Activated naive CD8-positive, alpha-beta T cell treated with anti-CD3 and anti-CD28 coated beads, Interleukin-2, amount 50 U/mL, for 24 hours (primary cell): ENCODE measurements at regions not wholly inside any gene's neighbourhood (a gene's known extent, or its start where the extent isn't known, plus 50 kb on each side); places are given as distances from the start of the nearest gene placed in this dataset.

Source experiments
- ATAC-seq: fragments of 150-1000 bp; cut with Tn5 transposase; one replicate; pipeline ENCODE4 v1.10.0; 2021
- DNase-seq: peaks from one replicate; pipeline ENCODE4 v3.0.0; 2021
- H3K27ac Mint-ChIP-seq: one replicate; pipeline ENCODE4 v1.8.0; 2021; ENCODE audit warnings: mild to moderate bottlenecking, mixed read lengths
- H3K27me3 Mint-ChIP-seq: one replicate; pipeline ENCODE4 v1.8.0; 2021; ENCODE audit warnings: mixed read lengths
- H3K36me3 Mint-ChIP-seq: one replicate; pipeline ENCODE4 v1.8.0; 2021; ENCODE audit warnings: low read depth, mixed read lengths
- H3K4me1 Mint-ChIP-seq: one replicate; pipeline ENCODE4 v1.8.0; 2021; ENCODE audit warnings: mixed read lengths
- H3K4me3 Mint-ChIP-seq: one replicate; pipeline ENCODE4 v1.8.0; 2021; ENCODE audit warnings: mild to moderate bottlenecking, moderate library complexity, mixed read lengths
- H3K9me3 Mint-ChIP-seq: one replicate; pipeline ENCODE4 v1.8.0; 2021; ENCODE audit warnings: mixed read lengths

GRCh38 chr5:15248731-15249130, 251.2 kb upstream of the FBXL7 start:
- Mint-ChIP-seq H3K27me3 (no peaks in the 10 kb centered on the region), H3K36me3 (no peaks in the 10 kb centered on the region), H3K4me1 (no peaks in the 10 kb centered on the region), H3K9me3 (peaks cover 32% of the 10 kb centered on the region), H3K4me3 (no peak overlapping the region), H3K27ac (no peak overlapping the region)
- DNase-seq (no peak), ATAC-seq (no peak)

- Mint-ChIP-seq H3K9me3 (peaks cover 40% of the 10 kb centered on the region), H3K36me3 (no peaks in the 10 kb centered on the region), H3K27me3 (no peaks in the 10 kb centered on the region), H3K4me1 (no peaks in the 10 kb centered on the region), H3K4me3 (no peak overlapping the region), H3K27ac (no peak overlapping the region)
- ATAC-seq (no peak), DNase-seq (no peak)
These were observed 254.1 kb upstream of the FBXL7 start for GRCh38 chr5:15245913-15246312.

- H3K9me3 Mint-ChIP-seq = peaks cover 48% of the 10 kb centered on the region
- DNase-seq = no peak
- no peak for ATAC-seq
These were observed 256.5 kb upstream of the FBXL7 start for GRCh38 chr5:15243301-15244020.

GRCh38 chr5:15241216-15241821, 258.7 kb upstream of the FBXL7 start:
- no peak overlapping the region for H3K4me3 Mint-ChIP-seq
- H3K36me3 Mint-ChIP-seq = no peaks in the 10 kb centered on the region
- H3K27me3 Mint-ChIP-seq = no peaks in the 10 kb centered on the region
- ATAC-seq (no peak), DNase-seq (no peak)
- H3K27ac Mint-ChIP-seq = no peak overlapping the region
- peaks cover 35% of the 10 kb centered on the region for H3K9me3 Mint-ChIP-seq
- no peaks in the 10 kb centered on the region for H3K4me1 Mint-ChIP-seq

More at GRCh38 chr5:15243301-15244020, 256.5 kb upstream of the FBXL7 start:
- H3K4me3 Mint-ChIP-seq = no peak overlapping the region
- H3K27ac Mint-ChIP-seq = no peak overlapping the region
- H3K36me3 Mint-ChIP-seq = no peaks in the 10 kb centered on the region
- no peaks in the 10 kb centered on the region for H3K4me1 Mint-ChIP-seq
- no peaks in the 10 kb centered on the region for H3K27me3 Mint-ChIP-seq

GRCh38 chr5:15238006-15238405, 262.0 kb upstream of the FBXL7 start:
- ATAC-seq = no peak
- Mint-ChIP-seq H3K27me3 (no peaks in the 10 kb centered on the region), H3K36me3 (no peaks in the 10 kb centered on the region), H3K4me3 (no peak overlapping the region), H3K4me1 (no peaks in the 10 kb centered on the region), H3K27ac (no peak overlapping the region), H3K9me3 (peaks cover 28% of the 10 kb centered on the region)
- DNase-seq = no peak

- no peak for ATAC-seq
- H3K27ac Mint-ChIP-seq = no peak overlapping the region
These were observed 263.0 kb upstream of the FBXL7 start for GRCh38 chr5:15236911-15237508.

GRCh38 chr5:15234911-15235310, 265.1 kb upstream of the FBXL7 start:
- H3K4me3 Mint-ChIP-seq = no peak overlapping the region
- DNase-seq = no peak

More at GRCh38 chr5:15236911-15237508, 263.0 kb upstream of the FBXL7 start:
- no peak for DNase-seq
- Mint-ChIP-seq H3K9me3 (peaks cover 28% of the 10 kb centered on the region), H3K4me3 (no peak overlapping the region), H3K36me3 (no peaks in the 10 kb centered on the region), H3K4me1 (no peaks in the 10 kb centered on the region), H3K27me3 (no peaks in the 10 kb centered on the region)

GRCh38 chr5:15234366-15234765, 265.6 kb upstream of the FBXL7 start:
- no peak overlapping the region for H3K27ac Mint-ChIP-seq
- DNase-seq (no peak), ATAC-seq (no peak)
- H3K4me3 Mint-ChIP-seq = no peak overlapping the region
- peaks cover 22% of the 10 kb centered on the region for H3K9me3 Mint-ChIP-seq
- H3K36me3 Mint-ChIP-seq = no peaks in the 10 kb centered on the region
- no peaks in the 10 kb centered on the region for H3K27me3 Mint-ChIP-seq
- H3K4me1 Mint-ChIP-seq = no peaks in the 10 kb centered on the region

More at GRCh38 chr5:15234911-15235310, 265.1 kb upstream of the FBXL7 start:
- H3K36me3 Mint-ChIP-seq = no peaks in the 10 kb centered on the region
- no peaks in the 10 kb centered on the region for H3K4me1 Mint-ChIP-seq
- ATAC-seq = no peak
- no peaks in the 10 kb centered on the region for H3K27me3 Mint-ChIP-seq
- H3K9me3 Mint-ChIP-seq = peaks cover 26% of the 10 kb centered on the region
- H3K27ac Mint-ChIP-seq = no peak overlapping the region

- Mint-ChIP-seq H3K27ac (no peak overlapping the region), H3K27me3 (no peaks in the 10 kb centered on the region), H3K36me3 (no peaks in the 10 kb centered on the region), H3K4me1 (no peaks in the 10 kb centered on the region), H3K4me3 (no peak overlapping the region), H3K9me3 (peaks cover 16% of the 10 kb centered on the region)
- DNase-seq (no peak), ATAC-seq (no peak)
These were observed 266.4 kb upstream of the FBXL7 start for GRCh38 chr5:15233566-15233965.

- Mint-ChIP-seq H3K36me3 (no peaks in the 10 kb centered on the region), H3K9me3 (peaks cover 25% of the 10 kb centered on the region), H3K4me3 (no peak overlapping the region), H3K27ac (no peak overlapping the region), H3K27me3 (no peaks in the 10 kb centered on the region), H3K4me1 (no peaks in the 10 kb centered on the region)
- DNase-seq = no peak
- ATAC-seq = no peak
These were observed 277.8 kb upstream of the FBXL7 start for GRCh38 chr5:15222156-15222555.

- H3K4me3 Mint-ChIP-seq = no peak overlapping the region
- H3K27ac Mint-ChIP-seq = no peak overlapping the region
- DNase-seq = no peak
- H3K36me3 Mint-ChIP-seq = no peaks in the 10 kb centered on the region
- H3K4me1 Mint-ChIP-seq = no peaks in the 10 kb centered on the region
- no peak for ATAC-seq
- no peaks in the 10 kb centered on the region for H3K27me3 Mint-ChIP-seq
- peaks cover 35% of the 10 kb centered on the region for H3K9me3 Mint-ChIP-seq
These were observed 279.3 kb upstream of the FBXL7 start for GRCh38 chr5:15220642-15221173.

GRCh38 chr5:15215056-15215455, 284.9 kb upstream of the FBXL7 start:
- Mint-ChIP-seq H3K4me1 (no peaks in the 10 kb centered on the region), H3K4me3 (no peak overlapping the region), H3K27ac (no peak overlapping the region), H3K36me3 (no peaks in the 10 kb centered on the region), H3K9me3 (peaks cover 13% of the 10 kb centered on the region), H3K27me3 (no peaks in the 10 kb centered on the region)
- DNase-seq = no peak
- ATAC-seq = no peak

GRCh38 chr5:15214010-15214409, 286.0 kb upstream of the FBXL7 start:
- H3K36me3 Mint-ChIP-seq = no peaks in the 10 kb centered on the region
- ATAC-seq (no peak), DNase-seq (no peak)
- peaks cover 13% of the 10 kb centered on the region for H3K9me3 Mint-ChIP-seq
- no peak overlapping the region for H3K4me3 Mint-ChIP-seq
- H3K27ac Mint-ChIP-seq = no peak overlapping the region
- H3K4me1 Mint-ChIP-seq = no peaks in the 10 kb centered on the region
- no peaks in the 10 kb centered on the region for H3K27me3 Mint-ChIP-seq

- H3K27ac Mint-ChIP-seq = no peak overlapping the region
- no peaks in the 10 kb centered on the region for H3K36me3 Mint-ChIP-seq
- H3K4me1 Mint-ChIP-seq = no peaks in the 10 kb centered on the region
- no peak for DNase-seq
- H3K27me3 Mint-ChIP-seq = no peaks in the 10 kb centered on the region
- no peak for ATAC-seq
- H3K9me3 Mint-ChIP-seq = peaks cover 7% of the 10 kb centered on the region
- H3K4me3 Mint-ChIP-seq = no peak overlapping the region
These were observed 290.8 kb upstream of the FBXL7 start for GRCh38 chr5:15209053-15209762.
